Heart right ventricle (tissue), 16 donors: ENCODE measurements at regions not wholly inside any gene's neighbourhood (a gene's known extent, or its start where the extent isn't known, plus 50 kb on each side); places are given as distances from the start of the nearest gene placed in this dataset.

Source experiments
- ATAC-seq, 8 donors: fragments of 200-7000 bp; cut with Tn5 transposase; one replicate each; pipeline ENCODE4 v1.9.1; 2020; ENCODE audit warnings: mild to moderate bottlenecking in 8 of 8, moderate library complexity in 8 of 8, moderate number of reproducible peaks in 1 of 8
- DNase-seq, 2 donors: peaks; one replicate each; pipeline ENCODE4 v3.0.0-alpha.2; 2020
- H3K27ac ChIP-seq, 10 donors: fragments of 200-600 bp; sonication (generic) in 2 of 10; one replicate each; pipeline versions ENCODE4 v1.5.0 to v1.8.0; 2020 to 2022; ENCODE audit warnings: mild to moderate bottlenecking in 3 of 10
- H3K27me3 ChIP-seq, 7 donors: fragments of 200-600 bp; one replicate each; pipeline ENCODE4 v1.8.0; 2021 to 2022; ENCODE audit warnings: mild to moderate bottlenecking in 2 of 7
- H3K36me3 ChIP-seq, 9 donors: fragments of 200-600 bp; sonication (generic) in 1 of 9; one replicate each; pipeline versions ENCODE4 v1.5.0 to v1.8.0; 2020 to 2022; ENCODE audit warnings: mild to moderate bottlenecking in 2 of 9
- H3K4me1 ChIP-seq, 9 donors: fragments of 200-600 bp; sonication (generic) in 1 of 9; one replicate each; pipeline versions ENCODE4 v1.5.0 to v1.8.0; 2020 to 2022; ENCODE audit warnings: mild to moderate bottlenecking in 4 of 9
- H3K4me3 ChIP-seq, 10 donors: fragments of 200-600 bp; sonication (generic) in 2 of 10; one replicate each; pipeline versions ENCODE4 v1.5.0 to v1.8.0; 2020 to 2022; ENCODE audit warnings: mild to moderate bottlenecking in 7 of 10, moderate library complexity in 2 of 10
- H3K9me3 ChIP-seq, 11 donors: fragments of 200-600 bp in 10 of 11; sonication (generic) in 2 of 11; one replicate each; pipeline versions ENCODE4 v1.5.0 to v1.8.0; 2013 to 2022; ENCODE audit warnings: mild to moderate bottlenecking in 2 of 11, control low read depth in 1 of 11, moderate library complexity in 1 of 11
- WGBS, 2 donors: extraction: QIAGEN DNeasy Blood & Tissue Kit; methylation state at CpG; one replicate each; pipeline ENCODE4 v1.1.7; 2013; ENCODE audit warnings: inconsistent platforms in 1 of 2; 5-methylcytosine and 5-hydroxymethylcytosine counted together
- intact Hi-C, 10 donors: fragments of 100-400 bp; cut with DNase I; formaldehyde crosslinking; loops; one replicate each; pipeline versions ENCODE4 v1.11.1 to v1.14.2; 2022
- TF ChIP-seq, protein P1 (sequence below), 9 donors: fragments of 200-600 bp; sonication (generic) in 2 of 9; IDR thresholded peaks; one replicate each; pipeline versions ENCODE4 v1.5.0 to v1.8.0; 2021 to 2022; ENCODE audit warnings: antibody characterized with exemption in 9 of 9, mild to moderate bottlenecking in 5 of 9, moderate library complexity in 1 of 9
- donor health status: Arrhythmogenic right ventricular cardiomyopathy.
- donor health status: ischemic (EF 13 %, LVEDD 7.1; RV severe dilation, severe dysfunction).
- donor health status: healthy with polysubstance abuse.
- donor health status: DM: no; HTN: yes; CAD: no.
- donor health status: DM: no; HTN: no; CAD: no.
- donor health status: ischemic (EF 25% LVEDD 6.9; RV normal size, moderate dysfunction).
- donor health status: ischemic (EF 25% LVEDD 5.7; RV mildly dilated, moderate dysfunction).
- donor health status: healthy.
- donor health status: DM: yes; HTN: yes; CAD: no.
- donor health status: Ischemic cardiomyopathy.
- donor health status: ischemic (EF 35%, LVEDD 5.7; RV mildly dilated, moderate dysfunction).
- donor health status: nonischemic (EF 11% LVEDD 7.7; RV severe dilation, severe dysfunction).
- donor health status: DM: yes; HTN: yes; CAD: no.
- donor health status: PGD.
- donor health status: ischemic (EF 29% LVEDD 5.4; RV normal size, mild dysfunction).
- donor health status: nonischemic (EF 23%, LVEDD 6.1; RV moderate dilation, normal function).

- H3K4me1 ChIP-seq, result no peaks in the 10 kb centered on the region
These were observed 699.6 kb downstream of the TAF11L14 start for GRCh38 chr5:18333841-18334240.

DNA sequence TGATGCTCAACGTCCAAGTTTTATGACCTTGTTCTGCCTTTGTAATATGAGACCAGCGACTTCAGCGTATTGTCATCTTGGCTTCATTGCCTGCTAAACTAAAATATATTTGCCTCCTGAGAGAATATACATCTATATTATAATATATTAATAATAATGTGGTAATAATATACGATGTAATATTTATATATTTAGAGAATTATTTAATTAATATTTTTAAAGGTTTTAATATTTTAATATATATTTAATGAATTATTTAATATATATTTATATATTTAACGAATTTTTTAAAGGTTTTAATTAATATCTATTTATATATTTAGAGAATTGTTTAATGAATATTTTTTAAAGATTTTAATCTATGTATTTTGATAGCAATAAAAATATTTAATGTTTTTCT is 700.7 kb downstream of the TAF11L14 start:
- H3K9me3 ChIP-seq, result peaks cover 0 to 11% (median 0%) of the 10 kb centered on the region in 11 donors
- no peak overlapping the region for H3K4me3 ChIP-seq
- H3K27ac ChIP-seq, result no peak overlapping the region
- no peak for ATAC-seq
- H3K36me3 ChIP-seq, result no peaks in the 10 kb centered on the region
- TF ChIP-seq, protein P1, sequence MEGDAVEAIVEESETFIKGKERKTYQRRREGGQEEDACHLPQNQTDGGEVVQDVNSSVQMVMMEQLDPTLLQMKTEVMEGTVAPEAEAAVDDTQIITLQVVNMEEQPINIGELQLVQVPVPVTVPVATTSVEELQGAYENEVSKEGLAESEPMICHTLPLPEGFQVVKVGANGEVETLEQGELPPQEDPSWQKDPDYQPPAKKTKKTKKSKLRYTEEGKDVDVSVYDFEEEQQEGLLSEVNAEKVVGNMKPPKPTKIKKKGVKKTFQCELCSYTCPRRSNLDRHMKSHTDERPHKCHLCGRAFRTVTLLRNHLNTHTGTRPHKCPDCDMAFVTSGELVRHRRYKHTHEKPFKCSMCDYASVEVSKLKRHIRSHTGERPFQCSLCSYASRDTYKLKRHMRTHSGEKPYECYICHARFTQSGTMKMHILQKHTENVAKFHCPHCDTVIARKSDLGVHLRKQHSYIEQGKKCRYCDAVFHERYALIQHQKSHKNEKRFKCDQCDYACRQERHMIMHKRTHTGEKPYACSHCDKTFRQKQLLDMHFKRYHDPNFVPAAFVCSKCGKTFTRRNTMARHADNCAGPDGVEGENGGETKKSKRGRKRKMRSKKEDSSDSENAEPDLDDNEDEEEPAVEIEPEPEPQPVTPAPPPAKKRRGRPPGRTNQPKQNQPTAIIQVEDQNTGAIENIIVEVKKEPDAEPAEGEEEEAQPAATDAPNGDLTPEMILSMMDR (IDR thresholded peaks at IDR 0.05), result no peak
- DNase-seq, result no peak
- no peaks in the 10 kb centered on the region for H3K4me1 ChIP-seq
- H3K27me3 ChIP-seq, result peaks cover 0 to 4% (median 0%) of the 10 kb centered on the region in 7 donors
- WGBS, 2 donors, result 57 to 60% methylated on average over 5 of the region's 5 CpGs
- intact Hi-C loops, result no loop called here

More at GRCh38 chr5:18333841-18334240, 699.6 kb downstream of the TAF11L14 start:
- intact Hi-C loops, result no loop called here
- ATAC-seq, result no peak
- peaks cover 0 to 4% (median 0%) of the 10 kb centered on the region in 7 donors for H3K27me3 ChIP-seq
- H3K4me3 ChIP-seq, result no peak overlapping the region
- DNase-seq, result no peak
- 44 to 83% methylated on average over 1 of the region's 1 CpG for WGBS, 2 donors
- peaks cover 0 to 11% (median 0%) of the 10 kb centered on the region in 11 donors for H3K9me3 ChIP-seq
- no peak overlapping the region for H3K27ac ChIP-seq
- H3K36me3 ChIP-seq, result no peaks in the 10 kb centered on the region
- TF ChIP-seq, protein P1 (IDR thresholded peaks at IDR 0.05), result no peak

DNA sequence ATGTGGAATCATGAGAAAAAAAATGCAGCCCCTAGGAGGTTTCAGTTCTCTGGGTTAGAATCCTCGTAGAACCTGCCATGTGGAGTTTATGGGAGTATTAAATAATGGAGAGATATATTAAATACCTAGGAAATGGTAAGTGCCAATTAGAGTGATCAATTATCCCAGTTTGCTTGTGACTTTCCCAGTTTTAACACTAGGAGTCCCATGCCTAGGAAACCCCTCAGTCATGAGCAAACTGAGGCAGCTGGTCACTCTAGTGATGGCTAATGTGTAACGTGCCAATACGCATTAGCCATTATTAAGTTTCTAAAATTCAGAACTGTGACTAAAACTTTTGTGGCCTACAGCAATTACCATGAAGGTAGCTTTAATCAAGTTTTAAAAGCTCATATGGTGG is 720.6 kb downstream of the TAF11L14 start:
- intact Hi-C loops, result no loop called here
- DNase-seq, result no peak
- no peaks in the 10 kb centered on the region for H3K27me3 ChIP-seq
- no peaks in the 10 kb centered on the region for H3K4me1 ChIP-seq
- no peak for ATAC-seq
- no peaks in the 10 kb centered on the region for H3K36me3 ChIP-seq
- 82 to 91% methylated on average over 3 of the region's 3 CpGs for WGBS, 2 donors
- H3K9me3 ChIP-seq, result no peaks in the 10 kb centered on the region
- H3K4me3 ChIP-seq, result no peak overlapping the region
- H3K27ac ChIP-seq, result no peak overlapping the region
- TF ChIP-seq, protein P1 (IDR thresholded peaks at IDR 0.05), result no peak

- Histone ChIP-seq H3K4me3 (no peak overlapping the region), H3K27ac (no peak overlapping the region), H3K4me1 (no peaks in the 10 kb centered on the region), H3K36me3 (no peaks in the 10 kb centered on the region), H3K9me3 (no peaks in the 10 kb centered on the region), H3K27me3 (no peaks in the 10 kb centered on the region)
- TF ChIP-seq, protein P1 (IDR thresholded peaks at IDR 0.05), result no peak
- ATAC-seq (no peak), DNase-seq (no peak)
- intact Hi-C loops, result no loop called here
- WGBS, 2 donors, result 82 to 92% methylated on average over 4 of the region's 4 CpGs
These were observed 723.2 kb downstream of the TAF11L14 start for GRCh38 chr5:18357486-18357885.
